Anterior cingulate cortex (tissue), 58 donors: ENCODE measurements at regions not wholly inside any gene's neighbourhood (a gene's known extent, or its start where the extent isn't known, plus 50 kb on each side); places are given as distances from the start of the nearest gene placed in this dataset.
"Not testable (repeated sequence)": the region's sequence is repeated elsewhere in the genome, so short reads cannot be mapped to it uniquely, and the experiment has no call there.

Source experiments
- DNase-seq, 58 donors: peaks; one replicate each; lab custom pipeline; 2025; lab: John Stamatoyannopoulos, UW

- DNase-seq, result no peak
Measured at GRCh38 chr3:34102288-34102687, 303.9 kb downstream of the PDCD6IP start.

- DNase-seq, result no peak
Measured at GRCh38 chr3:34106379-34106778, 307.9 kb downstream of the PDCD6IP start.

- peak in 8 of 58 donors; percentile 5 to 40 (median 14) for DNase-seq
Measured at GRCh38 chr3:34106879-34107278, 308.4 kb downstream of the PDCD6IP start.

- no peak for DNase-seq
Measured at GRCh38 chr3:34107669-34108068, 309.2 kb downstream of the PDCD6IP start.

GRCh38 chr3:34109021-34109420 lies 310.6 kb downstream of the PDCD6IP start:
- peak in 1 of 58 donors; percentile 2 for DNase-seq

- DNase-seq, result no peak
Measured at GRCh38 chr3:34109846-34110245, 311.4 kb downstream of the PDCD6IP start.

GRCh38 chr3:34111361-34111760 lies 312.9 kb downstream of the PDCD6IP start:
- DNase-seq, result no peak

GRCh38 chr3:34112261-34112660 lies 313.8 kb downstream of the PDCD6IP start:
- not testable (repeated sequence) for DNase-seq

- no peak for DNase-seq
Measured at GRCh38 chr3:34131091-34131490, 332.7 kb downstream of the PDCD6IP start.

- peak in 13 of 58 donors; percentile 1 to 16 (median 6) for DNase-seq
Measured at GRCh38 chr3:34132069-34132692, 333.8 kb downstream of the PDCD6IP start.

- no peak for DNase-seq
Measured at GRCh38 chr3:34139566-34139965, 341.1 kb downstream of the PDCD6IP start.

GRCh38 chr3:34140616-34141015 lies 342.2 kb downstream of the PDCD6IP start:
- no peak for DNase-seq

- no peak for DNase-seq
Measured at GRCh38 chr3:34141841-34142337, 343.5 kb downstream of the PDCD6IP start.

- no peak for DNase-seq
Measured at GRCh38 chr3:34145796-34146195, 347.4 kb downstream of the PDCD6IP start.

- no peak for DNase-seq
Measured at GRCh38 chr3:34146596-34146995, 348.2 kb downstream of the PDCD6IP start.

- DNase-seq, result no peak
Measured at GRCh38 chr3:34150992-34151391, 352.6 kb downstream of the PDCD6IP start.

GRCh38 chr3:34152656-34153055 lies 354.2 kb downstream of the PDCD6IP start:
- DNase-seq, result no peak

GRCh38 chr3:34155108-34155507 lies 356.7 kb downstream of the PDCD6IP start:
- DNase-seq, result no peak

- DNase-seq, result no peak
Measured at GRCh38 chr3:34155666-34156065, 357.2 kb downstream of the PDCD6IP start.

GRCh38 chr3:34157491-34157890 lies 359.1 kb downstream of the PDCD6IP start:
- DNase-seq, result no peak

GRCh38 chr3:34159613-34160420 lies 361.4 kb downstream of the PDCD6IP start:
- DNase-seq, result no peak

- not testable (repeated sequence) for DNase-seq
Measured at GRCh38 chr3:34169636-34170035, 371.2 kb downstream of the PDCD6IP start.
